ENCODE measurements at regions not wholly inside any gene's neighbourhood (a gene's known extent, or its start where the extent isn't known, plus 50 kb on each side); places are given as distances from the start of the nearest gene placed in this dataset.

- Histone ChIP-seq H3K4me1 (ENCODE audit: control insufficient read depth in 5 of 5, insufficient read depth in 5 of 5, low read length in 5 of 5) (no peaks in the 10 kb centered on the region), H3K4me3 (no peak overlapping the region), H3K27me3 (ENCODE audit: control insufficient read depth in 3 of 3, insufficient read depth in 3 of 3, low read length in 2 of 3) (no peaks in the 10 kb centered on the region), H3K27ac (ENCODE audit: low read depth in 1 of 2, low read length in 1 of 2) (no peak overlapping the region), H3K9ac (ENCODE audit: insufficient read depth in 1 of 2, low read length in 2 of 2) (no peak overlapping the region), H3K9me3 (ENCODE audit: control insufficient read depth in 4 of 4, insufficient read depth in 3 of 4, low read length in 3 of 4) (peaks cover 0 to 2% (median 0%) of the 10 kb centered on the region in 4 donors), H3K36me3 (ENCODE audit: control insufficient read depth in 4 of 4, insufficient read depth in 4 of 4, low read length in 4 of 4) (no peaks in the 10 kb centered on the region)
- TF ChIP-seq CTCF (IDR thresholded peaks at IDR 0.05; ENCODE audit: control extremely low read depth, extremely low read depth): no peak
- WGBS, 2 donors: 40 to 55% methylated on average over 2 of the region's 2 CpGs
- DNase-seq: peak in 1 of 3 donors; percentile 26
- no peak for ATAC-seq (ENCODE audit: insufficient read depth, low FRiP score)
Observed at GRCh38 chr10:125455431-125455830, 227.5 kb downstream of the TEX36 start.

GRCh38 chr10:125451319-125451718 lies 231.6 kb downstream of the TEX36 start:
- 72 to 79% methylated on average over 10 of the region's 10 CpGs for WGBS, 2 donors
- H3K4me1 ChIP-seq (ENCODE audit: control insufficient read depth in 5 of 5, insufficient read depth in 5 of 5, low read length in 5 of 5): no peaks in the 10 kb centered on the region
- H3K4me3 ChIP-seq: no peak overlapping the region
- H3K27me3 ChIP-seq (ENCODE audit: control insufficient read depth in 3 of 3, insufficient read depth in 3 of 3, low read length in 2 of 3): no peaks in the 10 kb centered on the region
- DNase-seq: peak in 1 of 3 donors; percentile 20
- H3K9ac ChIP-seq (ENCODE audit: insufficient read depth in 1 of 2, low read length in 2 of 2): no peak overlapping the region
- TF ChIP-seq CTCF (IDR thresholded peaks at IDR 0.05; ENCODE audit: control extremely low read depth, extremely low read depth): no peak
- no peak overlapping the region for H3K27ac ChIP-seq (ENCODE audit: low read depth in 1 of 2, low read length in 1 of 2)
- ATAC-seq (ENCODE audit: insufficient read depth, low FRiP score): no peak
- peaks cover 0 to 2% (median 0%) of the 10 kb centered on the region in 4 donors for H3K9me3 ChIP-seq (ENCODE audit: control insufficient read depth in 4 of 4, insufficient read depth in 3 of 4, low read length in 3 of 4)
- no peaks in the 10 kb centered on the region for H3K36me3 ChIP-seq (ENCODE audit: control insufficient read depth in 4 of 4, insufficient read depth in 4 of 4, low read length in 4 of 4)

GRCh38 chr10:125450218-125450617 lies 232.7 kb downstream of the TEX36 start:
- no peak overlapping the region for H3K4me3 ChIP-seq
- no peak overlapping the region for H3K9ac ChIP-seq (ENCODE audit: insufficient read depth in 1 of 2, low read length in 2 of 2)
- H3K4me1 ChIP-seq (ENCODE audit: control insufficient read depth in 5 of 5, insufficient read depth in 5 of 5, low read length in 5 of 5): no peaks in the 10 kb centered on the region
- WGBS, 2 donors: 85 to 89% methylated on average over 4 of the region's 4 CpGs
- DNase-seq (no peak), ATAC-seq (ENCODE audit: insufficient read depth, low FRiP score) (no peak)
- no peaks in the 10 kb centered on the region for H3K27me3 ChIP-seq (ENCODE audit: control insufficient read depth in 3 of 3, insufficient read depth in 3 of 3, low read length in 2 of 3)
- peaks cover 0 to 2% (median 0%) of the 10 kb centered on the region in 4 donors for H3K9me3 ChIP-seq (ENCODE audit: control insufficient read depth in 4 of 4, insufficient read depth in 3 of 4, low read length in 3 of 4)
- TF ChIP-seq CTCF (IDR thresholded peaks at IDR 0.05; ENCODE audit: control extremely low read depth, extremely low read depth): no peak
- H3K36me3 ChIP-seq (ENCODE audit: control insufficient read depth in 4 of 4, insufficient read depth in 4 of 4, low read length in 4 of 4): no peaks in the 10 kb centered on the region
- H3K27ac ChIP-seq (ENCODE audit: low read depth in 1 of 2, low read length in 1 of 2): no peak overlapping the region

GRCh38 chr10:125449571-125449970 lies 233.4 kb downstream of the TEX36 start:
- Histone ChIP-seq H3K36me3 (ENCODE audit: control insufficient read depth in 4 of 4, insufficient read depth in 4 of 4, low read length in 4 of 4) (no peaks in the 10 kb centered on the region), H3K27me3 (ENCODE audit: control insufficient read depth in 3 of 3, insufficient read depth in 3 of 3, low read length in 2 of 3) (no peaks in the 10 kb centered on the region), H3K9me3 (ENCODE audit: control insufficient read depth in 4 of 4, insufficient read depth in 3 of 4, low read length in 3 of 4) (peaks cover 0 to 2% (median 0%) of the 10 kb centered on the region in 4 donors), H3K4me3 (no peak overlapping the region), H3K9ac (ENCODE audit: insufficient read depth in 1 of 2, low read length in 2 of 2) (no peak overlapping the region), H3K4me1 (ENCODE audit: control insufficient read depth in 5 of 5, insufficient read depth in 5 of 5, low read length in 5 of 5) (no peaks in the 10 kb centered on the region), H3K27ac (ENCODE audit: low read depth in 1 of 2, low read length in 1 of 2) (no peak overlapping the region)
- no peak for TF ChIP-seq CTCF (IDR thresholded peaks at IDR 0.05; ENCODE audit: control extremely low read depth, extremely low read depth)
- ATAC-seq (ENCODE audit: insufficient read depth, low FRiP score) (no peak), DNase-seq (no peak)
- WGBS, 2 donors: 90 to 94% methylated on average over 9 of the region's 9 CpGs
